IMR-90 (cell line): ENCODE measurements at regions not wholly inside any gene's neighbourhood (a gene's known extent, or its start where the extent isn't known, plus 50 kb on each side); places are given as distances from the start of the nearest gene placed in this dataset.

Source experiments
- ATAC-seq: fragments of 200-7000 bp; cut with Tn5 transposase; 2 replicates; pipeline ENCODE4 v1.9.1; 2020; ENCODE audit warnings: low read depth, mild to moderate bottlenecking, moderate library complexity
- BruUV-seq: library from RNA; stranded (reverse); fragments of 400-500 nt; replicated peaks from 2 replicates; lab custom pipeline; 2021; lab: Mats Ljungman, UMichigan
- CTCF ChIA-PET: fragments of 300-600 bp; formaldehyde crosslinking; extraction: SDS; loops from one replicate; lab custom pipeline; 2021; ENCODE audit warnings: antibody characterized with exemption; lab: Yijun Ruan, JAX
- POLR2A ChIA-PET: fragments of 300-600 bp; sonication (Branson Sonifier 250); formaldehyde crosslinking; loops from one replicate; lab custom pipeline; 2022; ENCODE audit warnings: antibody characterized with exemption; ENCODE audit not compliant: unreplicated experiment; lab: Charles Lee
- DNase-seq: peaks from one replicate; pipeline ENCODE4 v3.0.0; 2013
- H2AFZ ChIP-seq: replicated peaks from 2 replicates; pipeline ENCODE3; 2013; ENCODE audit warnings: low read length, mild to moderate bottlenecking; ENCODE audit not compliant: poor library complexity
- H2AK5ac ChIP-seq: 2 replicates; pipeline ENCODE4 v1.6.1; 2013; ENCODE audit warnings: low read depth, low read length, inconsistent platforms
- H2AK9ac ChIP-seq: replicated peaks from 2 replicates; pipeline ENCODE3; 2013; ENCODE audit warnings: mild to moderate bottlenecking, low read depth, low read length, moderate library complexity; ENCODE audit not compliant: poor library complexity
- H2BK120ac ChIP-seq: 2 replicates; pipeline ENCODE4 v1.6.1; 2013; ENCODE audit warnings: low read depth, low read length, inconsistent platforms
- H2BK15ac ChIP-seq: 3 replicates; pipeline ENCODE4 v1.6.1; 2013; ENCODE audit warnings: low read depth, low read length, inconsistent platforms
- H2BK20ac ChIP-seq: 2 replicates; pipeline ENCODE4 v1.6.1; 2013; ENCODE audit warnings: low read depth, mild to moderate bottlenecking, inconsistent platforms, low read length, moderate library complexity
- H2BK5ac ChIP-seq: 2 replicates; pipeline ENCODE4 v1.6.1; 2013; ENCODE audit warnings: mild to moderate bottlenecking, low read depth, low read length, inconsistent platforms; ENCODE audit not compliant: poor library complexity, severe bottlenecking
- H3K14ac ChIP-seq: replicated peaks from 2 replicates; pipeline ENCODE4 v1.6.1; 2013; ENCODE audit warnings: low read depth, low read length, inconsistent platforms
- H3K18ac ChIP-seq: 2 replicates; pipeline ENCODE4 v1.6.1; 2013; ENCODE audit warnings: low read depth, low read length, control low read depth
- H3K23ac ChIP-seq: 2 replicates; pipeline ENCODE4 v1.6.1; 2013; ENCODE audit warnings: low read depth, low read length, inconsistent platforms
- H3K27ac ChIP-seq: 2 replicates; pipeline ENCODE4 v1.5.1; 2013; ENCODE audit warnings: mild to moderate bottlenecking, control low read depth, low read length; ENCODE audit not compliant: insufficient read depth
- H3K27me3 ChIP-seq: 2 replicates; pipeline ENCODE4 v1.6.1; 2013; ENCODE audit warnings: low read length; ENCODE audit not compliant: control insufficient read depth, insufficient read depth
- H3K36me3 ChIP-seq: 2 replicates; pipeline ENCODE4 v1.6.1; 2013; ENCODE audit warnings: low read length, mixed read lengths; ENCODE audit not compliant: control insufficient read depth, insufficient read depth
- H3K4ac ChIP-seq: 2 replicates; pipeline ENCODE4 v1.6.1; 2013; ENCODE audit warnings: low read depth, low read length, inconsistent platforms
- H3K4me1 ChIP-seq: 2 replicates; pipeline ENCODE4 v1.6.1; 2013; ENCODE audit warnings: low read length, mixed read lengths; ENCODE audit not compliant: control insufficient read depth, insufficient read depth
- H3K4me2 ChIP-seq: 2 replicates; pipeline ENCODE4 v1.6.1; 2013; ENCODE audit warnings: low read depth, mild to moderate bottlenecking, control low read depth, low read length, moderate library complexity
- H3K4me3 ChIP-seq: 2 replicates; pipeline ENCODE4 v1.5.1; 2013; ENCODE audit warnings: low read depth, mild to moderate bottlenecking, control low read depth, low read length, moderate library complexity; ENCODE audit not compliant: insufficient read depth
- H3K56ac ChIP-seq: 2 replicates; pipeline ENCODE4 v1.6.1; 2013; ENCODE audit warnings: low read length, inconsistent platforms; ENCODE audit not compliant: insufficient read depth; ENCODE audit errors: extremely low read depth
- H3K79me1 ChIP-seq, 2 experiments: 2 replicates each; pipeline ENCODE4 v1.6.1; 2013; ENCODE audit warnings: low read length in 2 of 2, inconsistent platforms in 1 of 2, low read depth in 1 of 2
- H3K9ac ChIP-seq: 2 replicates; pipeline ENCODE4 v1.6.1; 2013; ENCODE audit warnings: low read depth, low read length, control low read depth
- H3K9me1 ChIP-seq: 2 replicates; pipeline ENCODE4 v1.6.1; 2013; ENCODE audit warnings: low read length, inconsistent platforms; ENCODE audit not compliant: insufficient read depth
- H3K9me3 ChIP-seq: 2 replicates; pipeline ENCODE4 v1.6.1; 2013; ENCODE audit warnings: low read length; ENCODE audit not compliant: control insufficient read depth, insufficient read depth
- H4K20me1 ChIP-seq: 2 replicates; pipeline ENCODE4 v1.6.1; 2013; ENCODE audit warnings: low read length, inconsistent platforms; ENCODE audit not compliant: insufficient read depth
- H4K5ac ChIP-seq: 2 replicates; pipeline ENCODE4 v1.6.1; 2013; ENCODE audit warnings: mild to moderate bottlenecking, low read depth, low read length, control low read depth
- H4K8ac ChIP-seq, 2 experiments: 2 replicates each; pipeline ENCODE4 v1.6.1; 2013; ENCODE audit warnings: low read depth in 2 of 2, low read length in 2 of 2, control low read depth in 1 of 2, inconsistent platforms in 1 of 2
- H4K91ac ChIP-seq: 2 replicates; pipeline ENCODE4 v1.6.1; 2013; ENCODE audit warnings: low read depth, low read length, inconsistent platforms; ENCODE audit not compliant: insufficient read depth
- CHD1 ChIP-seq: IDR thresholded peaks from 2 replicates; pipeline ENCODE4 v1.6.1; 2012; ENCODE audit warnings: low read depth, low read length, improper control_type of control experiment
- FOS ChIP-seq: fragments of 150-350 bp; IDR thresholded peaks from 2 replicates; pipeline ENCODE4 v1.6.1; 2016; ENCODE audit warnings: low read depth, low read length
- MXI1 ChIP-seq: IDR thresholded peaks from 2 replicates; pipeline ENCODE4 v1.6.1; 2012; ENCODE audit warnings: low read depth, mild to moderate bottlenecking, low read length, moderate library complexity, borderline replicate concordance
- POLR2A ChIP-seq: IDR thresholded peaks from 2 replicates; pipeline ENCODE4 v1.6.1; 2012; ENCODE audit warnings: mild to moderate bottlenecking, low read depth, low read length
- RFX5 ChIP-seq: IDR thresholded peaks from 2 replicates; pipeline ENCODE4 v1.8.0; 2012; ENCODE audit warnings: low read depth, mild to moderate bottlenecking, low read length, moderate library complexity
- WGBS, 2 experiments: methylation state at CpG; one replicate each; pipeline versions ENCODE4 v1.1.5 to v1.1.7; 2013; ENCODE audit warnings: missing lambda C conversion rate in 2 of 2; ENCODE audit not compliant: insufficient read length in 1 of 2; ENCODE audit errors: extremely low coverage in 2 of 2; 5-methylcytosine and 5-hydroxymethylcytosine counted together
- dilution Hi-C: fragments of 300-500 bp; cut with HindIII; formaldehyde crosslinking; loops from one replicate; pipeline ENCODE4 v1.14.3; 2018; ENCODE audit warnings: low sequenced_read_pairs; ENCODE audit not compliant: unreplicated experiment
- in situ Hi-C: fragments of 300-500 bp; cut with MboI; formaldehyde crosslinking; loops from 3 replicates; pipeline ENCODE4 v1.14.3; 2019; ENCODE audit warnings: low sequenced_read_pairs, inconsistent platforms, mixed read lengths
- intact Hi-C: fragments of 100-400 bp; cut with micrococcal nuclease; formaldehyde crosslinking; loops from 2 replicates; pipeline ENCODE4 v1.10.0; 2022
- TF ChIP-seq, protein P1 (sequence below): fragments of 150-350 bp; IDR thresholded peaks from 2 replicates; pipeline ENCODE4 v1.6.1; 2016; ENCODE audit warnings: low read depth, mild to moderate bottlenecking, low read length, moderate library complexity, borderline replicate concordance

DNA sequence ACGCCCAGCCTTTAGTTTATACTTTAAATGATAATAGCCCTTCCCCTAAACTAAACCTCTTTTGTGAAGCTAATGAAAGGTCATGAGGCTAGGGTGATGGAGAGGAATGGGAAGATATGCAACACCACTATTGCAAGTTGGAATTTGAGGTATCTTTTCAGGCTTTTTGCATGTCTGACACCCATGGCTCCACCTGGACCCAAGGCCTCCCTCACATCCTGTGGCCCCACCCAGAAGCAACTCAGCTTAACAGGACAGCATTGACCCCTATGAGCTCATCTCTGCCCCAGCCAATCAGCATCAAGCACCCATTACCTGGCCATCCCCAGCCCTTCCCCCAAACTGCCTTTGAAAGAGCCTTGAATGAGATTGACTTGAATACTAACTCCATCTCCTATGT is 674.2 kb upstream of the NRP1 start:
- CTCF ChIA-PET, result no interaction called here

More for the DNA sequence above, 674.2 kb upstream of the NRP1 start:
- no peak overlapping the region for H2AFZ ChIP-seq
- no peaks in the 10 kb centered on the region for H3K4me1 ChIP-seq
- H3K4me2 ChIP-seq, result no peak overlapping the region
- H4K20me1 ChIP-seq, result no peaks in the 10 kb centered on the region
- H4K91ac ChIP-seq, result no peak overlapping the region
- no peak overlapping the region for H3K9ac ChIP-seq
- BruUV-seq, result no TSS peak
- H2BK5ac ChIP-seq, result no peak overlapping the region
- H3K4me3 ChIP-seq, result no peak overlapping the region
- H4K5ac ChIP-seq, result no peak overlapping the region
- H3K18ac ChIP-seq, result no peak overlapping the region
- in situ Hi-C loops (no loop called here), dilution Hi-C loops (no loop called here), intact Hi-C loops (no loop called here)
- no CpG with 5 or more reads among the region's 1 CpG for WGBS, 2 experiments
- H3K14ac ChIP-seq, result no peak overlapping the region
- POLR2A ChIA-PET, result no interaction called here
- H3K36me3 ChIP-seq, result no peaks in the 10 kb centered on the region
- H3K23ac ChIP-seq, result no peak overlapping the region
- H2AK5ac ChIP-seq, result no peak overlapping the region
- no peak overlapping the region for H2BK20ac ChIP-seq
- no peak overlapping the region for H2BK15ac ChIP-seq
- no peak overlapping the region for H3K27ac ChIP-seq
- H3K79me1 ChIP-seq, result no peaks in the 10 kb centered on the region
- no peak overlapping the region for H2BK120ac ChIP-seq
- no peak for DNase-seq
- TF ChIP-seq RFX5 (no peak), POLR2A (no peak), FOS (no peak), MXI1 (no peak), CHD1 (no peak)
- TF ChIP-seq, protein P1, sequence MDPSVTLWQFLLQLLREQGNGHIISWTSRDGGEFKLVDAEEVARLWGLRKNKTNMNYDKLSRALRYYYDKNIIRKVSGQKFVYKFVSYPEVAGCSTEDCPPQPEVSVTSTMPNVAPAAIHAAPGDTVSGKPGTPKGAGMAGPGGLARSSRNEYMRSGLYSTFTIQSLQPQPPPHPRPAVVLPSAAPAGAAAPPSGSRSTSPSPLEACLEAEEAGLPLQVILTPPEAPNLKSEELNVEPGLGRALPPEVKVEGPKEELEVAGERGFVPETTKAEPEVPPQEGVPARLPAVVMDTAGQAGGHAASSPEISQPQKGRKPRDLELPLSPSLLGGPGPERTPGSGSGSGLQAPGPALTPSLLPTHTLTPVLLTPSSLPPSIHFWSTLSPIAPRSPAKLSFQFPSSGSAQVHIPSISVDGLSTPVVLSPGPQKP, result no peak
- no peak for ATAC-seq
- H3K56ac ChIP-seq, result no peak overlapping the region
- H4K8ac ChIP-seq, result no peak overlapping the region
- no peak overlapping the region for H3K4ac ChIP-seq
- H3K9me1 ChIP-seq, result no peaks in the 10 kb centered on the region
- H3K27me3 ChIP-seq, result peaks cover 9% of the 10 kb centered on the region
- H2AK9ac ChIP-seq, result no peak overlapping the region
- no peaks in the 10 kb centered on the region for H3K9me3 ChIP-seq
